ENCODE measurements at regions not wholly inside any gene's neighbourhood (a gene's known extent, or its start where the extent isn't known, plus 50 kb on each side); places are given as distances from the start of the nearest gene placed in this dataset.

DNA sequence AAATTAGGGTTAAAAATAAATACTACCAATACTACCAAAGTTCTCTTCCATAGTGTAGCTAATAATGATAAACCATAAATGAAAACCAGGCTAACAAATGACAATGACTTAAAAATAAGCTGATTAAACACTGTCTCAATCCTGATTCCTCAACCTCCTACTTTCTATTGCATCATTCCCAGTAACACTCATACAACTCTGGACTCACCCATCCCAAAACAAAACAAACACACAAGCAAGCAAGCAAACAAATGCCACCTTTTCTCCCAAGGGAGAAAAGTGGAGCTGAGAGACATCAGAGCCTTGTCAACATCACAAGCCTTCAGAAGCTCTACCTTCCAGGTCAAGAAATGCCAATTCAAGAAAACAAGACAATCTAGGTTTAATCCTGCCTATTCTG lies 620.7 kb downstream of the NYAP2 start:
- TF ChIP-seq CTCF (IDR thresholded peaks at IDR 0.05; ENCODE audit: borderline replicate concordance, extremely low read depth, low read length, poor library complexity, severe bottlenecking): no peak
- TF ChIP-seq EZH2 (IDR thresholded peaks at IDR 0.05; ENCODE audit: borderline replicate concordance, low read depth, low read length, severe bottlenecking): no peak
